ENCODE measurements at regions not wholly inside any gene's neighbourhood (a gene's known extent, or its start where the extent isn't known, plus 50 kb on each side); places are given as distances from the start of the nearest gene placed in this dataset.

DNA sequence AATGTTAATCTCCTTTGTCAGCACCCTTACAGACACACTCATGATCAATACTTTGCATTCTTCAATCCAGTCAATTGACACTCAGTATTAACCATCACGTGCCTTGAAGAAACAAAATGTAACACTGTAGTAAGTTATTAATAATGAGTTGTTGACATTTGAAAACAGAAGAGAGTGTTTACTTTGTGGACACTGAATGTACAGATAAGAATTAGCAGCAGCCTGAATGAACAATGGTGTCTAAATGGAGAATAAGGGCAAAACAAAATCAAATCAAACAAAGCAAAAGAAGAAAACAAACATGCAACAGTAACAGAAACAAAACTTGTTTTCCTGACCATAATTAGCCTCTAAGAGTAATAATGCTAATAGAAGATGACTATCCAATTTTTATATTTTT lies 1191.1 kb upstream of the MIR17HG start:
- no peak for DNase-seq (ENCODE audit: low read depth)

- DNase-seq (ENCODE audit: low read depth) = no peak
Measured at GRCh38 chr13:90168953-90169352, 1178.5 kb upstream of the MIR17HG start.

DNA sequence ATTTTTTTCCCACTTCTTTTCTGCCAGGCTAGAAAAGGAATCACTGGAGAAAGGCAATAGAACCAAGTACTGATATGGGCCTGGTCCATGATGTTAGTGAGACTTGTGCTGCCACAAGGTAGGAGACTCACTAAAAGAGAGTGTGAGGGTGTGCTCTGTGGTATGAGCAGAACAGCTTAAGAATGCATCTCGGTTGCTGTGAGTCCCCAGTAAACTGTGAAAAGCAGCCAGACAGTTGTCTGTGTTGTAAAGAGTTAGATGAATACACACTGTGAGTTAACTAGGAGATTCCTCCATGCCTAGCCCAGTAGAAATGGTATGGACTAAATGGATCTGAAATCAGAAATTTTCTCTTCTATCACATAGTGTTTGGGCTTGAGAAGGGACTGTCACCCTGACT lies 1177.3 kb upstream of the MIR17HG start:
- no peak for DNase-seq (ENCODE audit: low read depth)

DNA sequence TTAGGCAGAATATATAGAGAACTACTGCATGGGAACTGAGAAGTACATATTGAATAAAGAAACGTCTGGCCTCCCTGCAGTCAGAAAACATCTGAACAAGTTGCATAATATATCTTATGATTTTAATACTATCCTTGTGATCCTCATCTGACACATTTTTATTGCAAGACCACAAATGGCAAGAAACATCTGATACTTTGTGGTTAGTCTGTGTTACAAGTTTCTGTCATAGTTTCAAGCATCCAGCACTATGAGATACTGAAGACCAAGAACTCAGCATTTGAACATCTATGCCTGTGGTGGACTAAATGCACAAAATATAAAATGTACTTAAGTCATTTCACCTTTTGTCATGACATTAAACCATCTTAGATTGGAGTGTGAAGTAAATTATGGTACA lies 1175.8 kb upstream of the MIR17HG start:
- no peak for DNase-seq (ENCODE audit: low read depth)

DNA sequence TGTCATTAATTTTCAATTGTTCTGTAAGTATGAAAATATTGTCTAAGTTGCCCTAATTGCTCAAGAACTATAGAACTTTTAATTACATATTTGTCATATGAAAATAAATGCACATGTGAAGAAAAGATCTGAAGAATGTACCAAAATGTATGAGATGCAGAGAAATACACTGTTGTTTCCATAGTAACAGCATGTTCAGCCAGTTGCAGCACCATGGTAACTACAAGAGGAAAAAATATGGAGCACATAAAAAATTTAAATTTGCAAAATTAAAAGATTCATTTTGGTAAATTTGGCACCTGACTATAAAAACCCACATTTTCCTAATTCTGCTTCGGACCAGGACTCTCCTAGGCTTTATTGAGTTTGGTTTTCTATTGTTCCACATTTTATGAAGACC lies 1170.0 kb upstream of the MIR17HG start:
- DNase-seq (ENCODE audit: low read depth) = no peak

DNA sequence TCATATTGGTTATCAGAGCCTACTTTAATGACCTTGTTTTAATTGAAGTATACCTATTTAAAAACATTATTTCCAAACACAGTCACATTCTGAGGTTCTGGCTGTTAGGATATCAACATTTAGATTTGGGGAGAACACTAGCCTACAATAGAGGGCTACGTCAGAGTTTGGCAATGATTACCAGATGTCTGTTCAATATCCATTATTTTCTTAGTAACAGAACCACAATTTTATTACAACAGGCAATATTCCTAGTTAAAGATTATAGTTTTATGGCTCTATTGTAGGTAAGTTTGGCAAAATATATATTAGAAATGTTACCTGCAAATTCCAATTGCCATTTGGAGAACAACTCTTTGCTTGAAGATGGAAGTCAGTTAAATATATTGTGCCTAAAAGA lies 1163.1 kb upstream of the MIR17HG start:
- no peak for DNase-seq (ENCODE audit: low read depth)

DNA sequence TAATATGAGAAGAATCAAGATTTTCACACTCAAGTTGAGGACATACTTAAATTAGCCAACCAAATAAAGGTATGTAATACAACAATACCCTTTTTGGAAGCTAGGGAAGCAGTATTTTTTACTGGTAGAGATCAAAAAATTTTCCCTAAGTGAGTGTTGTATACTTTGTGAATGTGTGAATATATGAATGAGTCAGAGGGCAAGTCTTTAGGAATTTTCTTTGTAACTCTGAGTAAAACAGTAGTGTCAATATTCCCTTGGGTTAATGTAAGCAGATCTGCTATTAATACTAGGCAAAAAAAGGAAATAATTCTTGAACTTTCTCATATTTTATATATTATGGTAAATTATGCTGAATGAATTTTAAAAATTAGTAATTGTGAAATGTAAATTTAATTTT lies 1161.8 kb upstream of the MIR17HG start:
- DNase-seq (ENCODE audit: low read depth) = no peak

GRCh38 chr13:90187478-90188350 lies 1159.8 kb upstream of the MIR17HG start:
- DNase-seq (ENCODE audit: low read depth) = no peak

DNA sequence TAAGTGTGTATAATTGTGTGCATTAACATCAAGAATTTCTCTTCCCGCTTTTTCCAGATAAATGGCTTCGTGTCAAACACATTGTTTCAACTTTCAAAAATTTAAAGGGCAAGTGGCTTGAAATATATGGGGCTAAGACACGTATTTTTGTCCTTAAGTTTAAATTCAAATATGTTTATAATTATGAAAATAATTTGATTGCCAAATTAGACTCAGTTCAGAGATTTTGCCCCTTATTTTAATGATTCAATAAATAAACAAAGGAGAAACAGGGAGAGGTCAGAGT lies 1159.2 kb upstream of the MIR17HG start:
- DNase-seq (ENCODE audit: low read depth) = no peak

DNA sequence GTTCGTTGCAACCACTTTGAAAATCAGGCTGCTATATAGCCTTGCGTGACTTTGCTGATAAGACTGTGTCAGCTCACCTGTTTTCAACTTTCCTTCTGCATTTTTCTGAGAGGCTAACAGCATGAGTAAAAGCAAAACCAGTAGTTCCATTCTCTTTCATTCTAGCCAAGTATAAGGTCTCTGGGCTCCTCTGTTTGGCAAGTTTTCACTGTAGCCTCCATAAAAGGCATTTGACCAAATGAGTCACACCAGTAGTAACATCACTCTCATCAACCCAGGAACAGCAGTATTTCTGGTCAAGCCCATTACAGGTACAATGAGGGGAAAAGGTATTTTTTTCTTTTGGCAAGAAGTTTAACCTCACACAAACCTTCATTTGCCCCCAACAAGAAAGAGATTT lies 1149.8 kb upstream of the MIR17HG start:
- DNase-seq (ENCODE audit: low read depth) = no peak

DNA sequence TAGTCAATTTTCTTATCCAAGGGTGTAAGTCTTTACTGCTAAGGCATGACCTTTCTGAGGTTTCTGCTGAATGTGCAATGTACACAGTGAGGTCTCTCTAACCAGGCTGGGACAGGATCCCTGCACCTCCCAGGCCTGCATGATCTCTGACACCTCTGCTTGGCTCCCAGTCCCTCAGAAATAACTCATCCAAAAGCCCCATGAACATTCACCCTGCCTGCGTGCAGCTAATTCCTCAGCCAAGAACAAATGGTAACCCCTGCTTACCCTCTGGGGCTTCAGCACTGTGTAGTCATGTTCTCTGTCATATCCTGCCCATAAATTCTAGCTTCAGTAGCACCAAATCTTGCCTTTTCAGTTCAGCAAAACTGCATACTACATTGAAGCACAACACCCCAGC lies 1146.3 kb upstream of the MIR17HG start:
- DNase-seq (ENCODE audit: low read depth) = no peak

GRCh38 chr13:90201676-90202460 lies 1145.6 kb upstream of the MIR17HG start:
- DNase-seq (ENCODE audit: low read depth) = no peak

GRCh38 chr13:90205081-90205480 lies 1142.4 kb upstream of the MIR17HG start:
- DNase-seq (ENCODE audit: low read depth) = no peak

DNA sequence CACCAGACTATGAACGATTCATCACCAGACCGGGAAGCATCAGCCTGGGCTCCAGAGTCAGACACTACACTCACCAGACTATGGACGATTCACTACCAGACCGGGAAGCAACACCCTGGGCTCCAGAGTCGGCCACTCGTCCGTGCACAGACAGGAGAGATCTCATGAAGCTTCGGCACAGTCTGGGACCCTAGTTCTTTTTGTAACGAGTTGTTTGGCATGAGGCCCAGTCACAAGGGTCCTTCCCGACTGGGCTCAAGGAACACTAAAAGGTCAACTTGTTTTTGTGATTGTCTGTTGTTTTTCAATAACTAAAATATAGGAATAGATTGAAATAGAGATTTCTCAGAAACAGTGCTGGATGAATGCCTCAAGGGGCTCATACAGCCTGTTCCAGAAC lies 1141.6 kb upstream of the MIR17HG start:
- DNase-seq (ENCODE audit: low read depth) = no peak

DNA sequence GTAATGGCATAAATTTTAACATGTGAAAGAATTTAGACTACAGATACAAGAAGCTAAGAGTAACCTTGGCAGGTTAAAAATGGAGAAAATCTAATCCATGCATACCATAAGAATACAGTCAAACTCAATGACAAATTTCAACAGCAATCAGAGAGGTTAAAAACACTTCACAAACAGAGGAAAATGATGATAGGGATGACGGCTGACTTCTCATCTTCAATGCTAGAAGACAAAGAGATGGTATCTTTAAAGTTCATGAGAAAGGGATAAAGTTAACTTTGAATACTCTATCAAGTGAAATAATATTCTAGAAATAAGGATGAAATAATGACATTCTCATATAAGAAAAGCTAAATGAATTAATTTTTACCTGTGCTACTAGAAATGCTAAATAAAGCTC lies 1130.2 kb upstream of the MIR17HG start:
- DNase-seq (ENCODE audit: low read depth) = no peak

- no peak for DNase-seq (ENCODE audit: low read depth)
Measured at GRCh38 chr13:90222758-90223157, 1124.7 kb upstream of the MIR17HG start.

GRCh38 chr13:90230311-90230710 lies 1117.2 kb upstream of the MIR17HG start:
- DNase-seq (ENCODE audit: low read depth) = no peak

GRCh38 chr13:90232291-90232690 lies 1115.2 kb upstream of the MIR17HG start:
- DNase-seq (ENCODE audit: low read depth) = no peak

DNA sequence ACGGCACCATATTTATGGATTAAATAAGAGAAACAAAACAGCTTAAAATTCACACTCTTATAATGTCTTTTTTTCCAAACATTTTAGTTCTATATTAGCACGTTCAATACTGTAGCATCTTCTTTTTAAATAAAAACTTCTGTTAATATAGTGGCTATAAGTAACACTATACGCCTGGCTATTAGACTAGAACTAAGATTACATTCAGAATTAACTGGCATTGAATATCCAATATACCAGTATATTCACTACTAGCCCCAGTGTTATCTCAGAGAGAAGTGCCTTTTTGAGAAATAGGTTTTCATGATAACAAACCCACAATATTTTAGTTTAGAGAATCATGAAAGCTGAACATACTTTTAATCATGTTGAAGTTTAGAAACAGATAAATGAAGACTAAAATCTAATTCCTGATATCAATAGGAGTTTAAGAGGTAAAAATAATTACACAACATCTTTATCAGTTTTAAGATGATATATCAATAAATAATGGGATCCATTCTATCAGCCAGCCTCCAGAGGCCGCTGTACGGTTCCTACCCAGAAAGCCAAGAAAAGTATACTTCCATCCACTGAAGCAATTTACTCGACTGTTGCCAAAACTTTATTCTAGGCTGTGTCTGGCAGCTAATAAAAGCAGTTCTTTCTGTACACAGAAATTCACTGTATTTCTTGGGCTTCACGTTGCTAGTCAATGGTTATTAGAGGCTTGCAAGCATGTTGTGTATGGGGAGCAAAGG lies 1113.4 kb upstream of the MIR17HG start:
- DNase-seq (ENCODE audit: low read depth) = no peak

DNA sequence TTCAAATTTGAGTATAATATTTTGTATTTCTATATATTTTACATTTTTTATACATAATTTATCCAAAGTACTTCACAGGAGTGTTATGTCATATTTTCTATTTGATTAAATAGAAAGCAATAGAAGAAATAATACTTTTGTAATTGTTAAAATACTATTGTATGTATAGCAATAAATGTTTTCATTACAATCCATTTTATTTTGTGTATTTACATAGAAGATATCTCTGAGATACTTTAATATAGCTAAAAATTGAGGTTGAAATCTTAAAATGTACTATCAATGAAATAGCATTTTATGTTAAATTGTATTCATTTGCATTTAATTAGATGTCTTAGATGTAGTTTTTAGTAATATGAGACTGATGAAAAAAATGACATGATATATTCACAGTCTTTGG lies 1109.6 kb upstream of the MIR17HG start:
- DNase-seq (ENCODE audit: low read depth) = no peak

DNA sequence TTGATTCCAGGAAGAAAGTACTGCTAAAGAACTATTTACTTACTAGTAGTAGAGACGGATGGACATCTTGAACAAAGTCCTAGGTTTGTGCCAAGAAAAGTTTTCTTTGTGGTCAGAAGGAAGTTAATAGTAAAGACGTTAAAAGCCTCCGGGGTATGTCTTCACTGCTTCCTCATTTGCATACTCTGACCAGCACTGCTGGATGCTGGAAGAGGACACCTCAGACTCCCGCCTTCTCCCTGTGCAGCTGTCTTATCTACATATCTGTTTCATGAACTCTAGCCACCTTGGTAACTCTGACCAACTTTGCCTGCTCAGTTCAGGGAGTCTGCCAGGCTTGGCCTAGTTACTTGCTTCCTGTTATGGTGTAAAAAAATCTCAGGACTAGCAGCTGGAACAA lies 1109.1 kb upstream of the MIR17HG start:
- no peak for DNase-seq (ENCODE audit: low read depth)

DNA sequence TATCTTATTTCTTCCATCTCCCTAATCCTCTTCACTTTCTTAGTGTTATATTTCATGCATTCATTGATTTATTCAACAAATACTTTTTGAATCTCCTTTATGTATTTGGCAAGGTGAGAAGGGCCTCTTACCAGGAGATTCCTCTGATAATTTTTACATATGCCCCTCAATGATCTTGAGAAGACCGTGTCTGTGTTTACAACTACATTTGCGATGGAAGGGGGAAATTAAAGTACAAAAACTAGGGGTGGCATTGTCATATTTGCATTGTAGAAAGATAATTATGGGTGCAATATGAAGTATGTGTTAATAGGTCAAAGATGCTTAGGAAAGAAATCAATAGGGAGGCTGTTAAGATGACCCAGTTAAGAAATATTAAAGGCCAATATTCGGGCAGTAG lies 1108.4 kb upstream of the MIR17HG start:
- no peak for DNase-seq (ENCODE audit: low read depth)

DNA sequence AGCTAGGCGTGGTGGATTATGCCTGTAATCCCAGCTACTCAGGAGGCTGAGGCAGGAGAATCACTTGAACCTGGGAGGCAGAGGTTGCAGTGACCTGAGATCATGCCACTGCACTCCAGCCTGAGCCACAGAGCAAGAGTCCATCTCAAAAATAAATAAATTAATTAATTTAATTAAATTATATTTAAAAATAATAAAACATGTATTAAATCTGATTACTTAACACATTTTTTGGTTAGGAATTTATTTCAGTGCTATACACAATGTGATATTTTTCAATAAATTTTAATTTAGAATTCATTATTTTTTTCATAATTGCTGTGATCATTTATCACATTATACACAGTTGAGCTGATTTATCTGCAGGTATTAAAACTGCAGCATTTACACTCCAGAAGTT lies 1101.5 kb upstream of the MIR17HG start:
- DNase-seq (ENCODE audit: low read depth) = no peak

All from stimulated activated CD8-positive, alpha-beta memory T cell treated with anti-CD3 and anti-CD28 coated beads, Interleukin-15, amount 100 ng/mL, for 1 hour (primary cell).